HG02798 (cell line): ENCODE measurements at regions not wholly inside any gene's neighbourhood (a gene's known extent, or its start where the extent isn't known, plus 50 kb on each side); places are given as distances from the start of the nearest gene placed in this dataset.
"Not testable (repeated sequence)": the region's sequence is repeated elsewhere in the genome, so short reads cannot be mapped to it uniquely, and the experiment has no call there.

Experiments used
- ATAC-seq: cut with Tn5 transposase; IDR thresholded peaks from one replicate; pipeline ENCODE4 v1.9.1; 2021; ENCODE audit warnings: mild to moderate bottlenecking; ENCODE audit not compliant: unreplicated experiment, poor library complexity

GRCh38 chr3:145177828-145178227, 983.2 kb downstream of the PLOD2 start:
- ATAC-seq, result no peak

- no peak for ATAC-seq
Observed at GRCh38 chr3:145182196-145182911, 978.6 kb downstream of the PLOD2 start.

- no peak for ATAC-seq
Observed at GRCh38 chr3:145183261-145183660, 977.7 kb downstream of the PLOD2 start.

- no peak for ATAC-seq
Observed at GRCh38 chr3:145188079-145188770, 972.8 kb downstream of the PLOD2 start.

DNA sequence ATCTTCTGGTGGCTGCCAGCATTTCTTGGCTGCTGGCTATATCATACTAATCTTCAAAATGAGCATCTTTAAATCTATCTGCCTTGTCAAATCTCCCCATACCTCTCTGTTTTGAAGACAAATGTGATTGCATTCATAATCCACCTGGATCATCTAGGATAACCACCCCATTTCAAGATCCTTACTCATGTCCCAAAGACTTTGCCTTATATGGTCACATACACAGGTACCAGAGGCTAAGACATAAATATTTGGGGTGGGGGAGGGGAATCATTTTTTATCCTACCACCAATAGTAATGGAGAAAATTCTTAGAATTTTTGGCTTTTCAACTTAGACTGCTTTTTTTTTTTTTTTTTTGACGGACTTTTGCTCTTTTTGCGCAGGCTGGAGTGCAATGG, 970.8 kb downstream of the PLOD2 start:
- no peak for ATAC-seq

DNA sequence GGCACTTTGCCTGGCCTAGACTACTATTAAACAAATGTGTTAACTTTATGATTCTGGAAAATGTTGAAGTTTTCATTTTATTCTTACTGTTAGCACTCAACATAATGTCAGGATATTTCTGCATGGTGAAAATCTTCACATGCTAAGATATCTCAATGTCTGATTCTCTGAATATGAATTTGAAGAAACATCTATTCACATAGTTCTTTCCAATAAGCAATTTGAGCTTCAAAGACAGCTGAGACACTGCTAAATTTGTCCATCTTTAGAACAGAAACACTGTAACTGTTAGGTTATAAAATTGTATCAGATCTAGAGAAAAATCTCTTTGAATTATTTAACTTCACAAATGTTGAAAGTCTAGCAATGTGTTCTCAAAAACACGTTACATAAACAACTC, 970.2 kb downstream of the PLOD2 start:
- ATAC-seq, result no peak

DNA sequence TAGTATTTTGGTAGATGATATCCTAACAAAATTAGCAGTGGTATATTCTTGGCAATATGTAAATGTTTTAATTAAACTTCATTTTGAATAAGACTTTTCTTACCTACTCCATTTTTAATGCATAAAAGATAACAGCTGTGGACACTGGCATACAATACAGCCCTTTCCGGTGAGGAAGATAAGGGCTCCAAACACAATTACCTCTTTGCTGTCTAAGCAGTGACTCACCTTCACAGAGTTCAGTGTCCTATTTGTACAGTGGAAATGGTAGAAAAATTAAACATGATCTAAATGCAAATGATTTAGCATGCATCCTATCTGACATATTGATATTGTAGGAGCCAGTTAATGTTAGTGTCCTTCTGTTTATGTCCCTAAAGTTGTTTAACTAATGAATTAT, 969.4 kb downstream of the PLOD2 start:
- no peak for ATAC-seq

GRCh38 chr3:145197051-145197820, 963.7 kb downstream of the PLOD2 start:
- no peak for ATAC-seq

GRCh38 chr3:145197821-145198220, 963.2 kb downstream of the PLOD2 start:
- ATAC-seq, result no peak

DNA sequence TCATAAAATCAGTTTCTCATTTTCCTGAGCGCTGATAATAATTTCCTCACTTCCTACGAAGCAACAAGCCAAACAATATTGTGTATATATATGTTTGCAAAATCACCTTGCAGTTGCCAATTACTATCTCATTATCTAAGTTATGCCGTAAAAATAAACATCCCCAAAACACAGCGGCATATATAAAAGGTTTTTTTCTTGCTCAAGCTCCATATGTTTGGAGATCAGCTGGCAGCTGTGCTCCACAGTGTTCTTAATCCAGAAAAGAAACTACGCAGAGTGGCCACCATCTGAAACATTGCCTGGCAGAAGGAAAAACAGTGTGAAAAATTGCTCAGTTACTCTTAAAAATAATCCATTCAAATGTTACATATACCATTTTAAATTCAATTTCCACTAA, 951.4 kb downstream of the PLOD2 start:
- ATAC-seq, result no peak

GRCh38 chr3:145219355-145220235, 941.4 kb downstream of the PLOD2 start:
- ATAC-seq, result no peak

DNA sequence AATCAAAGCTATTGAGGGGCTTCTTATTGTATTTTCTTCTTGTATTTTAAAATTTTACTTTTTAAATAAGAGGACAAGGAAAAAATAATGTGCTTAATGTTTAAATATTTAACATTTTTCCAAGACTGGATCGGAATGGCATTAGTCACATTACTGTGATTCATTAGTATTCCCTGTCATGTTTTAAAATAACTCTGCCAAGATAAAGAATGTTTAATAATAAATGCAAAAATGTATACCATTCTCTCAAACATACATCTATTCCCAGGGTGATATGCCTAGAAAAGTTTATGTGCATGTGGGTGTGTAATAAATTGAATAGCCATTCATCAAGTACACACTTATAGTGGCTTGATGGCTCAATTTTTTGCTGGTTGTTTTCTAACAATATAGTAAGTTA, 936.1 kb downstream of the PLOD2 start:
- no peak for ATAC-seq

- no peak for ATAC-seq
Observed at GRCh38 chr3:145243875-145244274, 917.1 kb downstream of the PLOD2 start.

DNA sequence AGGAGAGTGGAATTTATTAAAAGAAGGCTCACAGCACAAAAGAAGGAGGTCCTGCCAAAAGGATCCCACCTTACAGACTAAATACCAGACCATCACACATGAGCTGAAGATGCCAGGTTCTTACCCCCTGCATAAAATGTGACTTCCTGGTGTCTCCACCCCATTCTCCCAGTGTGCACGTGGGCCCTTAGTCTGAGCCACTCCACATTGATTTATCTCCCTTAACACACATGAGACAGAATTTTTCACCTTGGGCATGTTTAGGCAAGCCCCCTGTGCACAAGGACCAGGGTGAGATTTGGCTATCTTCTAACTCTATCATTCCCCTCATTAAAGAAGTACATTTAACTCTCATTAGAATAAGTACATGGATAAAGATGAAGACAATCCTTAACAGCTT, 916.7 kb downstream of the PLOD2 start:
- ATAC-seq, result no peak

DNA sequence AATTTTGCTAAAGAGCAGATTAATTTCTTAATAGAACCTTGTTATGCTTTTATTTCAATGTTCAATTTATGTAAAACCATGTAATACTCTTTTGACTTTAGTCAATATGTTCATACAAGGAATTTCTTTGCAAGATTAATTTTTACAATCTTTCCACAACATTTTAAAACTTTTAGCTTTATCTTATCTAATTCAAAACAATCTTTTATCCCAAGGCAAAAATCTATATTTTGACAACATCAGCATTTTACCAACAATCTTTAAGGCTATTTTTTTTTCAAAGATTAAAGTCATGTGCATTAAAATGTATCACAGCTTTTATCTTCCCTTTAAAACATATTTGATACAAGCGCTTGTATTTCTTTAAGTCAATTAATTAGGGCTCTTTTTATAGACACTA, 914.7 kb downstream of the PLOD2 start:
- no peak for ATAC-seq

DNA sequence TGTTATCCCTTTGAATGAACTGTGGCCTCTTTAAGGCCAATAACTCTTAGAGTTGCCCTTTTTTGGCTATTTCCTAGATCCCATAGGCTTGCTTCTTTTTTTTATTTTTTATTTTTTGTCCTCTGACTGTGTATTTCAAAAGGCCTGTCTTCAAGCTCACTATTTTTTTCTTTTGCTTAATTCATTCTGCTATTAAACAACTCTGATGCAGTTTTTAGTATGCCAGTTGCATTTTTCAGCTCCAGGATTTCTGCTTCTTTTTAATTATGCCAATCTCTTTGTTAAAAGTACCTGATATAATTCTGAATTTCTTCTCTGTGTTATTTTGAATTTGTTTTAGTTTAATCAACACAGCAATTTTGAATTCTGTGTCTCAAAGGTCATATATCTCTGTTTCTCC, 912.1 kb downstream of the PLOD2 start:
- ATAC-seq, result no peak

GRCh38 chr3:145251311-145251710, 909.7 kb downstream of the PLOD2 start:
- ATAC-seq, result no peak

DNA sequence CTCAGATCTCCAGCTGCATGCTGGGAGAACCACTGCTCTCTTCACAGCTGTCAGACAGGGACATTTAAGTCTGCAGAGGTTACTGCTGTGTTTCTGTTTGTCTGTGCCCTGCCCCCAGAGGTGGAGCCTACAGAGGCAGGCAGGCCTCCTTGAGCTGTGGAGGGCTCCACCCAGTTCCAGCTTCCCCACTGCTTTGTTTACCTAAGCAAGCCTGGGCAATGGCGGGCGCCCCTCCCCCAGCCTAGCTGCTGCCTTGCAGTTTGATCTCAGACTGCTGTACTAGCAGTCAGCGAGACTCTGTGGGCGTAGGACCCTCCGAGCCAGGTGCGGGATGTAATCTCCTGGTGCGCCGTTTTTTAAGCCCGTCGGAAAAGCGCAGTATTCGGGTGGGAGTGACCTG, 903.0 kb downstream of the PLOD2 start:
- ATAC-seq, result not testable (repeated sequence)

DNA sequence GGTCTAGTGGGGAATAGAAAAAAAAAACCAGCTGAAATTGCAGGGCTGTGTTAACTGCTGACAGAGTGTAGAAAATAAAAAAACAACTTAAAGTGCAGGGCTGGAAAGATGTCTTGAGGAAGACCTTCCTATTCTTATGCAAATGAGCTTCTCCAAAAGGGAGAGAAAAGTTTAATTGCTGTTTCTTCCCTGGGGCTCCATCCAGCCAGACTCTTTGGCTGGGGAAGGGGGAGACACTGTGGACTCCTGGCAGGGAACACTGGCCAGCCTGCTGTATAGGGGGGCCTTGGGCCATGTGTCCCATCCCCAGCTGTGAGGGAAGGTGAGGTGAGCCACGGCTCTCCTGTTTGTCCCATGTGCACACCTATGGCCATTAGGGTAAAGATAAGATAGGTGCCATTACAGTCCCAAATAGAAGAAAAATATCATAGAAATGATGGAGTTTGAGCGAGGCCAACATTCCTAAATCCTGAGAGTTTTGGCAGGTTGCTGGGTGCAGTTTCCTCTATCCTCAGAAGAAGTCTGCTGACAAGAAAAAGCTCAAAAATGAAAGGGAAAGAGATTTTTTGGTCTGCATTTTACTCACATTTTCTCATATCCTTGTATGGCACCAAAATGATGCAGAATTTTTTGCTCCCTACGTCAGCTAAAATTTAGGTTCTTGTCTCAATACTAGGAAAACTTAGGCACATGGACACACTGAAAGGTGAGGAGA, 901.7 kb downstream of the PLOD2 start:
- ATAC-seq, result no peak

GRCh38 chr3:145263458-145263857, 897.5 kb downstream of the PLOD2 start:
- ATAC-seq, result not testable (repeated sequence)
